Cardiac fibroblast (primary cell): ENCODE measurements at regions not wholly inside any gene's neighbourhood (a gene's known extent, or its start where the extent isn't known, plus 50 kb on each side); places are given as distances from the start of the nearest gene placed in this dataset.
A peak's percentile ranks its signal among the peaks of the same experiment; 100 is the strongest.

ENCODE experiments used
- DNase-seq, 2 donors: peaks; one replicate each; pipeline versions ENCODE4 v3.0.0 to v3.0.0-alpha.2; 2010; ENCODE audit warnings: low read depth in 2 of 2
- H3K4me3 ChIP-seq, 2 donors: replicated peaks in 1 of 2; 1 replicate in 1 of 2; 2 replicates in 1 of 2; pipeline ENCODE4 v1.5.1; 2011; ENCODE audit warnings: low read depth in 2 of 2, low read length in 2 of 2, mild to moderate bottlenecking in 2 of 2, moderate library complexity in 1 of 2
- TF ChIP-seq, protein P1 (sequence below): IDR thresholded peaks from one replicate; pipeline ENCODE4 v1.5.1; 2011; ENCODE audit warnings: low read depth, mild to moderate bottlenecking, low read length, inconsistent platforms

DNA sequence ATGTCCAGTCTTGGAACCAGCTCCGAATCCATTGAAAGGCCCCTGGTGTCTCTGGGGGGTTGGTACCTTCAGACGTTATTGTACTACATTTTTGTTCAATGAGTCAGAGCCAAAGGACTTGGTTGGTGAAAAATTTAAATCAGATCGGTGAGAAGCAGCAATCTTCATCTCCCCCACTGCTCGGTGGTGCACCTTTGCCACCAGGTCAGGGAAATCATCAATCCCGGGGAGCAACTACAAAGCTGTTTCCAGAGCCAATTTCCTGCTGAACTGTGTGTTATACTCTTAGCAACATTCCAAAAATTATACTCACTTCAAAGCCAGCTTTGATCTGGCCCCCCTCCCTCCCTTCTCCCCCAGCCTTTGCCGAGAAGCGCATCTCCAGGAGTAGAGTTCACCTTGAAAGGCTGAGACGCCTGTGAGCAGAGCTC is 375.2 kb upstream of the WWC1 start:
- no peak for DNase-seq
- no peak overlapping the region for H3K4me3 ChIP-seq
- TF ChIP-seq, protein P1, sequence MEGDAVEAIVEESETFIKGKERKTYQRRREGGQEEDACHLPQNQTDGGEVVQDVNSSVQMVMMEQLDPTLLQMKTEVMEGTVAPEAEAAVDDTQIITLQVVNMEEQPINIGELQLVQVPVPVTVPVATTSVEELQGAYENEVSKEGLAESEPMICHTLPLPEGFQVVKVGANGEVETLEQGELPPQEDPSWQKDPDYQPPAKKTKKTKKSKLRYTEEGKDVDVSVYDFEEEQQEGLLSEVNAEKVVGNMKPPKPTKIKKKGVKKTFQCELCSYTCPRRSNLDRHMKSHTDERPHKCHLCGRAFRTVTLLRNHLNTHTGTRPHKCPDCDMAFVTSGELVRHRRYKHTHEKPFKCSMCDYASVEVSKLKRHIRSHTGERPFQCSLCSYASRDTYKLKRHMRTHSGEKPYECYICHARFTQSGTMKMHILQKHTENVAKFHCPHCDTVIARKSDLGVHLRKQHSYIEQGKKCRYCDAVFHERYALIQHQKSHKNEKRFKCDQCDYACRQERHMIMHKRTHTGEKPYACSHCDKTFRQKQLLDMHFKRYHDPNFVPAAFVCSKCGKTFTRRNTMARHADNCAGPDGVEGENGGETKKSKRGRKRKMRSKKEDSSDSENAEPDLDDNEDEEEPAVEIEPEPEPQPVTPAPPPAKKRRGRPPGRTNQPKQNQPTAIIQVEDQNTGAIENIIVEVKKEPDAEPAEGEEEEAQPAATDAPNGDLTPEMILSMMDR: no peak

DNA sequence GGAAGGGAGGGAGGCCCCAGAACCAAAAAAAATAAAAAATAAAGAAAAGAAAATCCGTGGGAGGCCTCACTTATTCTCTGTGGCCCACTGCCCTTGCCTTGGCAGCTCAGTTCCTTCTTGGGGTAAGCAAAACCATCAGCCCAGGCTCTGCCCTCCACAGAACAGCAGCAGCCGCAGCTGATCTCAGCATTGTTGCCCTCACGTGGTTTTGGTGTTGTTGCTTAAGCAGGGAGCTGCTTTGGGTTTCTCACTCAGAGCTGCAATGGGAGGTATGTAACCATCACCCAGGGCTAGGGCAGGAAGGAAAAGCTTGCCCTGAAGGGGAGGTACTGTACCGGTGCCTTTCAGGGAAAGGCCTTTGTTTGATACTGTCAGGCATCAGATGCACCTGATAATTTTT is 374.7 kb upstream of the WWC1 start:
- TF ChIP-seq, protein P1: no peak
- no peak overlapping the region for H3K4me3 ChIP-seq
- peak; percentile 5 to 39 for DNase-seq

DNA sequence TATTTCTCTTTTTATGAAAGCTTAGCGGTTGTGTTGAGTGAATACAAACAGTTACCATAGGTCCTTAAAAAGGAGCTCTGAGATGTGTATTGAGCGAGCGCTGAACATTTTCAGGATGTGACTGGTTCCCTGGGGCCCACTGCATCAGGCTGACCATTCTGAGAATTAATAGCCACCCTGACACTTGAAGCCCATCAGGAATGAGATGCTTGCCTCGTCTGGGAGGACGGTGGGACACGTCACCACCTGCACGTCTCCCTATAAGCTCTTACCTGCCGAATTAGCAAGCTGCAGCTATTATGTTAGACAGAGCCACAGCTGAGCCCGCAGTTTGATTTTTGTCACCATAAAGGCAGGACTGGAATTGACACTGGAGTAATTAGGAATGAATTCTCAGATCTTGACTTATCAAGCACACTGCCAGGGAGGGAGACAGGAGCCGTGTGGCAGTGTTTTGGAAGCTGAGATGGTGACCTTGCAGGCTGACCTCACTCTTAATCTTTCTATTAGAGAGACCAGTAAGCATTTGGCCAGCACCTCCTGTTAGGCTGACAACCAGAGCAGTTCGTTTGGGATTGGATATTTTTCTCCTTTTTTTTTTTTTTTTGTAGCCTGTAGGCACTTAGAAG is 373.1 kb upstream of the WWC1 start:
- TF ChIP-seq, protein P1: no peak
- DNase-seq: no peak
- no peak overlapping the region for H3K4me3 ChIP-seq

DNA sequence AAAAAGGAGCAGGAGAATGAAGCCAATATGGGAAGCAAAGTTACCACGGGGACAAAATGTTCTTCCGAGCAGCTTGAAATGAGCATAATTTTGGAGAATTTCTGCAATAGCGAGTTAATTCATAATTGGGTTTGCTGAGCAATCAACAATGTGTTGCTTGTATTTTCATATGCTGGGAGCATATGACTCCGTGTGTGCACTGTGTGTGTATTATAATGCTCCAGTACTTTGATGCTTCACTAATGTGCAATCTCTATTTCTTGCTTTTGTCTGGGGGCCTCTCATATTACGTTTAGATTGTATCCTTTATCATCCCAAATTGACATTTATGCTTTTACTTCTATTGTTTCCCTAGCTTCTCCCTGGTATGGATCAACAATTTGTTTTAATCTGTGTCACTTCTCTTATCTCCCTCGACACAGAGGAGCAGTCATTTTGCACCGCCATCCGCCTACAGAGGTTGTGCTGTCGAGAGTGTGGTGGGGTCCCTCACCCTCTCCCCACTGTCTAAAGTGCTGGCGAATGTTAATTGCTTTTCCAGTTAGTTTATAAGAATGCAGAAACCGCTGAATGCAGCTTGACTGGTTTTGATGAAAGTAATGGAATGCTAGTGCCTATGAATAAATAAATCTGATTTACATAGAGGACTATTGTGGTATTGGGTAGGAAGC is 372.5 kb upstream of the WWC1 start:
- DNase-seq: no peak
- TF ChIP-seq, protein P1: no peak
- no peak overlapping the region for H3K4me3 ChIP-seq

DNA sequence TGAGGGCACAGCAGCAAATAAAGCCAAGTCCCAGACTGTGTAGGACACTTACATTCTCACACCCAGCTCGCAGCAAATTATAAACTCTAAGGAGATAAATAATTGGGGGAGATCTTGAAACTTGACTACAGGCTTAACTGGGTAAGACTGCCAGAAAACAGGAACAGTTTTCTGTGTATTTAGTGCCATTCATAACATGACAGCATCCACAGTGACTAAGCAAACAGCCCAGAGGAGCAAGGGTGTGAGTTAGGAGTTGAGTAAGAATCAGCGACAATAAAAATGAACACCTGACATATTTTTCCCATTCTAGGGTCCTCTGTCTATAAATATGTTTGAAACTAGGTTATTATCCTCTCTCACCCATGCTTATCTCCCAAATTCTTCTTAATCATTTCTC is 370.9 kb upstream of the WWC1 start:
- DNase-seq: no peak
- H3K4me3 ChIP-seq: no peak overlapping the region
- TF ChIP-seq, protein P1: no peak

DNA sequence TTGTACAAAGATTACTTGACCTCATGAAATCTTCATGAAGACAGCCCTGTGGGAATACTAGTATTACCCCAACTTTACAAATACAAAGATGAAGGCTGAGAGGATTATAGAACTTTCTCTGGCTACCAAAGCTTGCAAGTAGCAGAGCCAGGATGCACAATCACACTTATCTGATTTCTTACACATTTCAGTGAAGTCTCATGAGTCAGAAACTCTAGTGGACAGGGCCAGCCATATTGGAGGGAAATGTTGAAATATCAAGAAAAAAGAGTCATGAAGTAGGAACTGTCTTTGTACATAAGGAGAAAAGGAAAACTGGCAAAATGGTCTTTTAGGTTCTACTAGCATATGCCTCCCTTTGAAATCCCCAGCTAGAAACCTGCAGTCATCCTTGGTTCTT is 369.6 kb upstream of the WWC1 start:
- no peak for DNase-seq
- TF ChIP-seq, protein P1: no peak
- no peak overlapping the region for H3K4me3 ChIP-seq

DNA sequence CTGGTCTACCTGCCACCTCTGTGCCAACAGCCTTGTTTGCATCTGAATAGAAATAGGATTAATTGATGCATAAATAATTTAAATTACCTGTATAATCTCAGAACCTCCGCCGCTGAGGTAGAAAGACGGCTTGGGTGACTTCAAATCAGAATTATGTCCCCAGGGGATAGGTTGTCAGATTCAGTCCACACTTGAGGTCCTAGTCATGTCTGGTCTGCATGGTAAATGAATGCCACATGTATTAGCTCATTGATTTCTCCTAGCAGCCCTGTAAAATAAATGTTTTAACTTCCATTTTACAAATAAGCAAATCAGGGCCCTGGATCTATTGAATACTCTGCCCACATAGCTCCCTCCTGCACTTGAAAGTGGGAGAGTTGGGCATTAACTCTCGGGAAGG is 368.0 kb upstream of the WWC1 start:
- no peak for DNase-seq
- TF ChIP-seq, protein P1: no peak
- H3K4me3 ChIP-seq: no peak overlapping the region
